Mucosa of descending colon (tissue), 3 donors: ENCODE measurements at regions not wholly inside any gene's neighbourhood (a gene's known extent, or its start where the extent isn't known, plus 50 kb on each side); places are given as distances from the start of the nearest gene placed in this dataset.
"Not testable (repeated sequence)": the region's sequence is repeated elsewhere in the genome, so short reads cannot be mapped to it uniquely, and the experiment has no call there.

Experiments
- ATAC-seq: fragments of 200-7000 bp; cut with Tn5 transposase; one replicate; pipeline ENCODE4 v1.9.1; 2020; ENCODE audit warnings: mild to moderate bottlenecking, moderate library complexity
- DNase-seq, 3 donors: peaks; one replicate each; pipeline ENCODE4 v3.0.0-alpha.2; 2020
- H3K36me3 ChIP-seq: fragments of 200-600 bp; one replicate; pipeline ENCODE4 v1.8.0; 2021; ENCODE audit warnings: low read depth, mild to moderate bottlenecking
- H3K4me1 ChIP-seq: fragments of 200-600 bp; one replicate; pipeline ENCODE4 v1.8.0; 2021; ENCODE audit warnings: low read depth, mild to moderate bottlenecking
- H3K4me3 ChIP-seq: fragments of 200-600 bp; one replicate; pipeline ENCODE4 v1.8.0; 2021; ENCODE audit warnings: mild to moderate bottlenecking
- H3K9me3 ChIP-seq: fragments of 200-600 bp; one replicate; pipeline ENCODE4 v1.8.0; 2021; ENCODE audit warnings: mild to moderate bottlenecking
- intact Hi-C, 2 donors: fragments of 100-400 bp; cut with DNase I in 1 of 2; cut with micrococcal nuclease in 1 of 2; formaldehyde crosslinking; loops; one replicate each; pipeline versions ENCODE4 v1.11.0 to v1.11.1; 2022; cut with DNase I, micrococcal nuclease
- TF ChIP-seq, protein P1 (sequence below): fragments of 200-600 bp; IDR thresholded peaks from one replicate; pipeline ENCODE4 v1.8.0; 2022; ENCODE audit warnings: antibody characterized with exemption, mild to moderate bottlenecking
- donor health status: DM: no; HTN: no; CAD: no; lungs with moderate emphysema.
- donor health status: DM: no; HTN: no; CAD: no.
- donor health status: DM: no; HTN: yes; CAD: no.

DNA sequence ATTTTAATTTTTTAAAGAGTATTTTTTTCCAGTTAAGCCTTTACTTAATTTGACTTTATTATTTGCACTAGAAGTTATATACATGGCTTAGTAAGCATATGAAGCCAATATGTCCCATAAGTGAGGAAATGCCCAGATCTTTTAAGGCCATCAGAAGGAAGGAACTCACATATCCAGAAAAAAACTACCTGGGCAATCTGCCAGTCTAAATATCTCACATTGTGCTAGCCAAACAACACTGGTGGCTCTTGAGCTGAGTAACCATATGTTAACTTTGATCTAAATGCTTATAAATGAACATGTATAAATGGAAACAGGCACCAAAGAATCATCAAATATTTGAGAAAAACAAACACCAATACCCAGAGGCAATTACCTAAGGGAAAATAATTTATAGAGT lies 138.6 kb upstream of the APOOL start:
- intact Hi-C loops = no loop called here
- Histone ChIP-seq H3K4me1 (no peaks in the 10 kb centered on the region), H3K36me3 (no peaks in the 10 kb centered on the region), H3K4me3 (no peak overlapping the region), H3K9me3 (no peaks in the 10 kb centered on the region)
- ATAC-seq (no peak), DNase-seq (peak in 1 of 3 donors; percentile 42)
- TF ChIP-seq, protein P1, sequence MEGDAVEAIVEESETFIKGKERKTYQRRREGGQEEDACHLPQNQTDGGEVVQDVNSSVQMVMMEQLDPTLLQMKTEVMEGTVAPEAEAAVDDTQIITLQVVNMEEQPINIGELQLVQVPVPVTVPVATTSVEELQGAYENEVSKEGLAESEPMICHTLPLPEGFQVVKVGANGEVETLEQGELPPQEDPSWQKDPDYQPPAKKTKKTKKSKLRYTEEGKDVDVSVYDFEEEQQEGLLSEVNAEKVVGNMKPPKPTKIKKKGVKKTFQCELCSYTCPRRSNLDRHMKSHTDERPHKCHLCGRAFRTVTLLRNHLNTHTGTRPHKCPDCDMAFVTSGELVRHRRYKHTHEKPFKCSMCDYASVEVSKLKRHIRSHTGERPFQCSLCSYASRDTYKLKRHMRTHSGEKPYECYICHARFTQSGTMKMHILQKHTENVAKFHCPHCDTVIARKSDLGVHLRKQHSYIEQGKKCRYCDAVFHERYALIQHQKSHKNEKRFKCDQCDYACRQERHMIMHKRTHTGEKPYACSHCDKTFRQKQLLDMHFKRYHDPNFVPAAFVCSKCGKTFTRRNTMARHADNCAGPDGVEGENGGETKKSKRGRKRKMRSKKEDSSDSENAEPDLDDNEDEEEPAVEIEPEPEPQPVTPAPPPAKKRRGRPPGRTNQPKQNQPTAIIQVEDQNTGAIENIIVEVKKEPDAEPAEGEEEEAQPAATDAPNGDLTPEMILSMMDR = no peak

DNA sequence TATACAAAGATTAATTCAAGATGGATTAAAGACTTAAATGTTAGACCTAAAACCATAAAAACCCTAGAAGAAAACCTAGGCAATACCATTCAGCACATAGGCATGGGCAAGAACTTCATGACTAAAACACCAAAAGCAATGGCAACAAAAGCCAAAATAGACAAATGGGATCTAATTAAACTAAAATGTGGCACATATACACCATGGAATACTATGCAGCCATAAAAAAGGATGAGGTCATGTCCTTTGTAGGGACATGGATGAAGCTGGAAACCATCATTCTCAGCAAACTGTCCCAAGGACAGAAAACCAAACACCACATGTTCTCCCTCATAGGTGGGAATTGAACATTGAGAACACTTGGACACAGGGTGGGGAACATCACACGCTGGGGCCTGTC lies 133.4 kb upstream of the APOOL start:
- DNase-seq, H3K9me3 ChIP-seq, H3K36me3 ChIP-seq, intact Hi-C loops, H3K4me3 ChIP-seq, ATAC-seq, H3K4me1 ChIP-seq: not testable (repeated sequence)

DNA sequence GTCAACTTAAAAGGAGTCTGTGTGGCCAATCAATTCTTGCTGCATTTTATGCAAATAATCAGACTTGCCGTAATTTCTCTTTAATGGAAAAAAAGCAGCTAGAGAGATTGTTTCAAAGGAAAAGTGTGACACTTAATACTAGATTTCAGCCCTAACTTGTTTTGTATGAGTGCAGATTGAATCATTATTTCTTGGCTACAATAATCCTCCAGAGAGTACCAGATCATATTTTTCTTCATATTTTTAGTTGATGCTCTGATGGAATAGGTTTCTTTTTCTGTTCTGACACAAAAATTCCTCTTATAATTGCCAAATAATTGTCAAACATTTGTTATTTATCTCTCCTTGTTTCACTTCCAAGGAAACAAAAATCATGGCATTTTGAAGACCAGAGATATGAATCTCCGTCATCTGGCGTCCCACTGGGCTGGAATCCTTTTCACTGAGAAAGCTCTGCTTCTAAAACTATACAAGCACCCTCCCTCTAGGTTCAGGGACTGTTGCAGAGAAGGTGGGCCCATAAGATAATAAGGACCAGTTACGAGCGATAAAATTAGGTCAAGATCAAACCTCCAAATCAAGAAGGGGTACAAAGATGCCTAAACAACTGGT lies 131.4 kb upstream of the APOOL start:
- ATAC-seq, H3K4me3 ChIP-seq, DNase-seq, H3K9me3 ChIP-seq, intact Hi-C loops, H3K4me1 ChIP-seq, H3K36me3 ChIP-seq: not testable (repeated sequence)

GRCh38 chrX:84873176-84873575 lies 130.5 kb upstream of the APOOL start:
- peak in 1 of 3 donors; percentile 1 for DNase-seq
- Histone ChIP-seq H3K4me3 (no peak overlapping the region), H3K9me3 (no peaks in the 10 kb centered on the region), H3K36me3 (no peaks in the 10 kb centered on the region), H3K4me1 (no peaks in the 10 kb centered on the region)
- intact Hi-C loops = no loop called here
- ATAC-seq = no peak
- TF ChIP-seq, protein P1 = no peak

DNA sequence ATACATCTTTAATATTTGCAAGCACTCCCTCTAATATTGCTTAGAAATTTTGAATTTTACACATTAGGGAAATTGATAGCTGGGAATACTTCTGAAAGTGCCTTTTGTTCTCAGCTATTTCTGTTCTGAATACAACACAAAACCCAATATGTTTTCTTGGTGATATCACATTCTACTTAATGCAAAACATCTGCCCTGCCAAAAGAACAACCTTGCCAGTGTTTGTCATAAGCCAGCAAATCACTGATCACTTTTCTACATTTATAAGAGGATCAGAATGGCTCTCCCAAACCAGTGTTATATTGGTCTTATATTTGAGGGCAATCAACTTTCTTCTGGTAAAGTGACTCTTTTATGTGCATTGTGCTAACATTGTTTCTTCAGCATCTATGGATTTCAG lies 126.8 kb upstream of the APOOL start:
- TF ChIP-seq, protein P1 = no peak
- DNase-seq (no peak), ATAC-seq (no peak)
- Histone ChIP-seq H3K36me3 (no peaks in the 10 kb centered on the region), H3K4me3 (no peak overlapping the region), H3K9me3 (no peaks in the 10 kb centered on the region), H3K4me1 (no peaks in the 10 kb centered on the region)
- intact Hi-C loops = no loop called here

GRCh38 chrX:84893897-84894296 lies 109.8 kb upstream of the APOOL start:
- no peak for DNase-seq

More at GRCh38 chrX:84893897-84894296, 109.8 kb upstream of the APOOL start:
- ATAC-seq = no peak
- TF ChIP-seq, protein P1 = no peak
- intact Hi-C loops = no loop called here
- Histone ChIP-seq H3K4me1 (no peaks in the 10 kb centered on the region), H3K9me3 (no peaks in the 10 kb centered on the region), H3K36me3 (no peaks in the 10 kb centered on the region), H3K4me3 (no peak overlapping the region)
